ENCODE measurements at regions not wholly inside any gene's neighbourhood (a gene's known extent, or its start where the extent isn't known, plus 50 kb on each side); places are given as distances from the start of the nearest gene placed in this dataset.

DNA sequence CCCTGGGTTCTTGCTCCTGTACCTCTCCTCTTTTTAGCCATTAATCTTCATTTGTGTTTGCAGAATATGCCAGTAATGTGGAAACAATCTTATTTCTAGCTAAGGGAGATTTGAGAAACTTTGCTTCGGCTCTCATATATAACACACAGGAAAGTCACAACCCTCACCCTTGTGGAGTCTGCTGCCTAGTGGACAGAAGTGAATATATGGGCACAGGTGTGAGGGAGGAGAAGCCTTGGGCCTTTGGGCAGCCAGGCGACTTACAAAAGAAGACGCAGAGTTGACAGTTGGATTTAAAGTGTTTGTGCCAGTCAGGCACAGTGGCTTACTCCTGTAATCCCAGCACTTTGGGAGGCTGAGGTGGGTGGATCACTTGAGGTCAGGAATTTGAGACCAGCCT, 181.8 kb upstream of the TBL1XR1 start:
- TF ChIP-seq CTCF (IDR thresholded peaks at IDR 0.05): no peak
- no peak for TF ChIP-seq POLR2A (IDR thresholded peaks at IDR 0.05)
